Uterus (tissue), 2 donors: ENCODE measurements at regions not wholly inside any gene's neighbourhood (a gene's known extent, or its start where the extent isn't known, plus 50 kb on each side); places are given as distances from the start of the nearest gene placed in this dataset.

ENCODE experiments used
- POLR2A ChIP-seq, 2 donors: fragments of 450-650 bp; IDR thresholded peaks; one replicate each; pipeline ENCODE4 v1.6.1; 2016; ENCODE audit warnings: antibody characterized with exemption in 2 of 2, mild to moderate bottlenecking in 1 of 2, moderate library complexity in 1 of 2
- TF ChIP-seq, protein P1 (sequence below), 4 experiments: fragments of 200-600 bp in 2 of 4; fragments of 450-650 bp in 2 of 4; sonication (generic) in 2 of 4; IDR thresholded peaks; one replicate each; pipeline ENCODE4 v1.5.1; 2016 to 2019; ENCODE audit warnings: antibody characterized with exemption in 4 of 4, mild to moderate bottlenecking in 2 of 4, moderate library complexity in 1 of 4

- TF ChIP-seq, protein P1, sequence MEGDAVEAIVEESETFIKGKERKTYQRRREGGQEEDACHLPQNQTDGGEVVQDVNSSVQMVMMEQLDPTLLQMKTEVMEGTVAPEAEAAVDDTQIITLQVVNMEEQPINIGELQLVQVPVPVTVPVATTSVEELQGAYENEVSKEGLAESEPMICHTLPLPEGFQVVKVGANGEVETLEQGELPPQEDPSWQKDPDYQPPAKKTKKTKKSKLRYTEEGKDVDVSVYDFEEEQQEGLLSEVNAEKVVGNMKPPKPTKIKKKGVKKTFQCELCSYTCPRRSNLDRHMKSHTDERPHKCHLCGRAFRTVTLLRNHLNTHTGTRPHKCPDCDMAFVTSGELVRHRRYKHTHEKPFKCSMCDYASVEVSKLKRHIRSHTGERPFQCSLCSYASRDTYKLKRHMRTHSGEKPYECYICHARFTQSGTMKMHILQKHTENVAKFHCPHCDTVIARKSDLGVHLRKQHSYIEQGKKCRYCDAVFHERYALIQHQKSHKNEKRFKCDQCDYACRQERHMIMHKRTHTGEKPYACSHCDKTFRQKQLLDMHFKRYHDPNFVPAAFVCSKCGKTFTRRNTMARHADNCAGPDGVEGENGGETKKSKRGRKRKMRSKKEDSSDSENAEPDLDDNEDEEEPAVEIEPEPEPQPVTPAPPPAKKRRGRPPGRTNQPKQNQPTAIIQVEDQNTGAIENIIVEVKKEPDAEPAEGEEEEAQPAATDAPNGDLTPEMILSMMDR (IDR thresholded peaks at IDR 0.05) = no peak
- no peak for TF ChIP-seq POLR2A (IDR thresholded peaks at IDR 0.05)
Measured at GRCh38 chr3:175895731-175896130, 1036.6 kb downstream of the NAALADL2 start.
